H9 (cell line): ENCODE measurements at regions not wholly inside any gene's neighbourhood (a gene's known extent, or its start where the extent isn't known, plus 50 kb on each side); places are given as distances from the start of the nearest gene placed in this dataset.

Experiments used
- DNase-seq: peaks from one replicate; pipeline ENCODE4 v3.0.0-alpha.2; 2017
- H2AFZ ChIP-seq: one replicate; pipeline ENCODE4 v1.6.1; 2013; ENCODE audit warnings: mild to moderate bottlenecking, low read length, control low read depth, moderate library complexity
- H2AK5ac ChIP-seq: 2 replicates; pipeline ENCODE4 v1.6.1; 2013; ENCODE audit warnings: low read length, control low read depth, mixed read lengths; ENCODE audit not compliant: insufficient read length
- H2BK120ac ChIP-seq: one replicate; pipeline ENCODE4 v1.6.1; 2013; ENCODE audit warnings: low read depth, mild to moderate bottlenecking, low read length, control low read depth, inconsistent platforms; ENCODE audit not compliant: poor library complexity, severe bottlenecking
- H2BK12ac ChIP-seq: 2 replicates; pipeline ENCODE4 v1.6.1; 2013; ENCODE audit warnings: low read length, control low read depth, mixed read lengths, low read depth; ENCODE audit not compliant: insufficient read length
- H2BK15ac ChIP-seq: 2 replicates; pipeline ENCODE4 v1.6.1; 2013; ENCODE audit warnings: low read depth, low read length, control low read depth
- H2BK20ac ChIP-seq: one replicate; pipeline ENCODE4 v1.6.1; 2013; ENCODE audit warnings: low read depth, mild to moderate bottlenecking, low read length, control low read depth, inconsistent platforms; ENCODE audit not compliant: poor library complexity, severe bottlenecking
- H2BK5ac ChIP-seq: 2 replicates; pipeline ENCODE4 v1.6.1; 2013; ENCODE audit warnings: low read length, control low read depth, mixed read lengths; ENCODE audit not compliant: insufficient read length
- H3K14ac ChIP-seq: 2 replicates; pipeline ENCODE4 v1.6.1; 2013; ENCODE audit warnings: low read length, control low read depth; ENCODE audit not compliant: insufficient read depth
- H3K18ac ChIP-seq: 2 replicates; pipeline ENCODE4 v1.6.1; 2013; ENCODE audit warnings: low read depth, mild to moderate bottlenecking, mixed read lengths, low read length, control low read depth; ENCODE audit not compliant: insufficient read length
- H3K23ac ChIP-seq: 2 replicates; pipeline ENCODE4 v1.6.1; 2013; ENCODE audit warnings: low read length, control low read depth, mixed read lengths, low read depth; ENCODE audit not compliant: insufficient read length
- H3K23me2 ChIP-seq: 2 replicates; pipeline ENCODE4 v1.6.1; 2013; ENCODE audit warnings: low read depth, mild to moderate bottlenecking, mixed read lengths, low read length, control low read depth; ENCODE audit not compliant: insufficient read length, poor library complexity, severe bottlenecking
- H3K27ac ChIP-seq: 2 replicates; pipeline ENCODE4 v1.5.1; 2013; ENCODE audit warnings: low read length, control low read depth, mixed read lengths, low read depth; ENCODE audit not compliant: insufficient read length
- H3K27me3 ChIP-seq: 2 replicates; pipeline ENCODE4 v1.6.1; 2013; ENCODE audit warnings: low read length, control low read depth, inconsistent platforms; ENCODE audit not compliant: insufficient read depth
- H3K4ac ChIP-seq: 2 replicates; pipeline ENCODE4 v1.6.1; 2013; ENCODE audit warnings: low read depth, mild to moderate bottlenecking, control low read depth, inconsistent platforms, low read length, moderate library complexity
- H3K4me1 ChIP-seq: 2 replicates; pipeline ENCODE4 v1.6.1; 2013; ENCODE audit warnings: low read length, control low read depth, inconsistent platforms; ENCODE audit not compliant: insufficient read depth
- H3K4me2 ChIP-seq: 2 replicates; pipeline ENCODE4 v1.6.1; 2013; ENCODE audit warnings: low read length, control low read depth, mixed read lengths; ENCODE audit not compliant: insufficient read length, insufficient read depth
- H3K56ac ChIP-seq: 2 replicates; pipeline ENCODE4 v1.6.1; 2013; ENCODE audit warnings: low read depth, mild to moderate bottlenecking, mixed read lengths, low read length, control low read depth; ENCODE audit not compliant: insufficient read length
- H3K79me1 ChIP-seq: 2 replicates; pipeline ENCODE4 v1.6.1; 2013; ENCODE audit warnings: low read depth, mild to moderate bottlenecking, moderate library complexity, low read length, control low read depth, inconsistent platforms; ENCODE audit not compliant: insufficient read depth, poor library complexity, severe bottlenecking
- H3K79me2 ChIP-seq: 2 replicates; pipeline ENCODE4 v1.6.1; 2013; ENCODE audit warnings: low read length, control low read depth, inconsistent platforms; ENCODE audit not compliant: insufficient read depth
- H3K9ac ChIP-seq: 2 replicates; pipeline ENCODE4 v1.6.1; 2013; ENCODE audit warnings: low read length, control low read depth, mixed read lengths; ENCODE audit not compliant: insufficient read length; ENCODE audit errors: extremely low read depth
- H3K9me3 ChIP-seq: one replicate; pipeline ENCODE4 v1.6.1; 2013; ENCODE audit warnings: low read depth, low read length, inconsistent platforms; ENCODE audit not compliant: control insufficient read depth
- H3T11ph ChIP-seq: one replicate; pipeline ENCODE4 v1.6.1; 2013; ENCODE audit warnings: mild to moderate bottlenecking, low read length, control low read depth, inconsistent platforms
- H4K20me1 ChIP-seq: one replicate; pipeline ENCODE4 v1.6.1; 2013; ENCODE audit not compliant: control insufficient read depth, insufficient read length, insufficient read depth
- H4K5ac ChIP-seq: 2 replicates; pipeline ENCODE4 v1.6.1; 2013; ENCODE audit warnings: low read depth, mild to moderate bottlenecking, mixed read lengths, low read length, control low read depth; ENCODE audit not compliant: insufficient read length
- H4K8ac ChIP-seq: replicated peaks from 2 replicates; pipeline ENCODE4 v1.6.1; 2013; ENCODE audit warnings: low read length, control low read depth, mixed read lengths, low read depth; ENCODE audit not compliant: insufficient read length
- H4K91ac ChIP-seq: 2 replicates; pipeline ENCODE4 v1.6.1; 2013; ENCODE audit warnings: low read depth, mild to moderate bottlenecking, moderate library complexity, mixed read lengths, low read length, control low read depth; ENCODE audit not compliant: insufficient read length
- H3K27ac Mint-ChIP-seq, 3 experiments: 2 replicates in 2 of 3; 3 replicates in 1 of 3; pipeline ENCODE4 v1.8.0; 2020 to 2021; ENCODE audit warnings: mixed read lengths in 3 of 3, mild to moderate bottlenecking in 1 of 3, moderate library complexity in 1 of 3
- H3K27me3 Mint-ChIP-seq: 2 replicates; pipeline ENCODE4 v1.8.0; 2021; ENCODE audit warnings: low read depth, mild to moderate bottlenecking, moderate library complexity, mixed read lengths
- H3K36me3 Mint-ChIP-seq, 3 experiments: 2 replicates in 2 of 3; 3 replicates in 1 of 3; pipeline ENCODE4 v1.8.0; 2020 to 2021; ENCODE audit warnings: low read depth in 3 of 3, mixed read lengths in 3 of 3; ENCODE audit not compliant: insufficient read depth in 1 of 3
- H3K4me1 Mint-ChIP-seq, 2 experiments: 2 replicates each; pipeline ENCODE4 v1.8.0; 2020; ENCODE audit warnings: mixed read lengths in 2 of 2
- H3K4me3 Mint-ChIP-seq, 2 experiments: 2 replicates in 1 of 2; 3 replicates in 1 of 2; pipeline ENCODE4 v1.8.0; 2020 to 2021; ENCODE audit warnings: mild to moderate bottlenecking in 2 of 2, mixed read lengths in 2 of 2, moderate library complexity in 1 of 2
- H3K9me3 Mint-ChIP-seq, 2 experiments: 2 replicates in 1 of 2; 3 replicates in 1 of 2; pipeline ENCODE4 v1.8.0; 2020; ENCODE audit warnings: mild to moderate bottlenecking in 2 of 2, mixed read lengths in 2 of 2, moderate library complexity in 1 of 2
- CTCF ChIP-seq: fragments of 200-600 bp; sonication (generic); conservative IDR thresholded peaks from 3 replicates; pipeline ENCODE4 v1.8.0; 2021; ENCODE audit warnings: antibody characterized with exemption, mild to moderate bottlenecking
- WGBS: extraction: QIAGEN DNeasy Blood & Tissue Kit; methylation state at CpG from one replicate; pipeline ENCODE4 v1.1.7; 2013; ENCODE audit warnings: missing lambda C conversion rate, low lambda C conversion rate, mixed read lengths; ENCODE audit not compliant: insufficient read length; ENCODE audit errors: extremely low coverage; 5-methylcytosine and 5-hydroxymethylcytosine counted together

GRCh38 chr4:121551881-121552280 is 144.9 kb downstream of the ANXA5 start:
- Histone ChIP-seq H3K23ac (no peak overlapping the region), H2BK15ac (no peak overlapping the region), H2BK5ac (no peak overlapping the region), H3K4me2 (no peak overlapping the region), H3K27me3 (no peaks in the 10 kb centered on the region), H4K20me1 (no peaks in the 10 kb centered on the region), H2BK20ac (no peak overlapping the region), H2AFZ (no peak overlapping the region), H3K4ac (no peak overlapping the region), H3K23me2 (no peaks in the 10 kb centered on the region), H4K5ac (no peak overlapping the region), H3K79me1 (no peaks in the 10 kb centered on the region), H3K9me3 (no peaks in the 10 kb centered on the region), H2BK120ac (no peak overlapping the region), H3K9ac (no peak overlapping the region), H3K18ac (no peak overlapping the region), H4K8ac (no peak overlapping the region), H3K79me2 (no peaks in the 10 kb centered on the region), H4K91ac (no peak overlapping the region), H3K4me1 (no peaks in the 10 kb centered on the region), H3K56ac (no peak overlapping the region), H3K27ac (no peak overlapping the region), H2BK12ac (no peak overlapping the region), H3T11ph (no peak overlapping the region), H2AK5ac (no peak overlapping the region), H3K14ac (no peak overlapping the region)
- Mint-ChIP-seq H3K4me3 (no peak overlapping the region), H3K27ac (no peak overlapping the region), H3K9me3 (no peaks in the 10 kb centered on the region), H3K36me3 (no peaks in the 10 kb centered on the region), H3K27me3 (no peaks in the 10 kb centered on the region; the same call in 1 of the 2 replicates), H3K4me1 (peaks cover 0 to 5% of the 10 kb centered on the region in 2 experiments; a peak in 1 of 4 replicates)
- DNase-seq = no peak
- no peak for TF ChIP-seq CTCF
- WGBS = no CpG with 5 or more reads among the region's 1 CpG
